DND-41 (cell line): ENCODE measurements at regions not wholly inside any gene's neighbourhood (a gene's known extent, or its start where the extent isn't known, plus 50 kb on each side); places are given as distances from the start of the nearest gene placed in this dataset.

Experiments used
- ATAC-seq: fragments of 200-7000 bp; cut with Tn5 transposase; 3 replicates; pipeline ENCODE4 v1.9.1; 2021; ENCODE audit warnings: low read depth; ENCODE audit not compliant: insufficient read depth
- DNase-seq: peaks from one replicate; pipeline ENCODE4 v3.0.0-alpha.2; 2020
- H2AFZ ChIP-seq: 2 replicates; pipeline ENCODE4 v1.6.0; 2012; ENCODE audit warnings: low read depth, low read length
- H3K27ac ChIP-seq: 2 replicates; pipeline ENCODE4 v1.5.1; 2012; ENCODE audit warnings: low read length, inconsistent platforms
- H3K27me3 ChIP-seq: fragments of 200-600 bp; sonication (generic); 2 replicates; pipeline ENCODE4 v1.6.0; 2012; ENCODE audit warnings: low read length, mild to moderate bottlenecking, inconsistent platforms; ENCODE audit not compliant: insufficient read depth, poor library complexity
- H3K36me3 ChIP-seq: 2 replicates; pipeline ENCODE4 v1.5.1; 2012; ENCODE audit warnings: low read length, inconsistent platforms; ENCODE audit not compliant: insufficient read depth
- H3K4me1 ChIP-seq: 2 replicates; pipeline ENCODE4 v1.5.1; 2012; ENCODE audit warnings: mild to moderate bottlenecking, low read length; ENCODE audit not compliant: insufficient read depth
- H3K4me2 ChIP-seq: 2 replicates; pipeline ENCODE4 v1.6.0; 2012; ENCODE audit warnings: mild to moderate bottlenecking, moderate library complexity, low read length, inconsistent platforms; ENCODE audit not compliant: insufficient read depth
- H3K4me3 ChIP-seq, 2 experiments: fragments of 200-600 bp in 1 of 2; shearing (Covaris generic) in 1 of 2; 2 replicates each; pipeline ENCODE4 v1.5.1; 2012 to 2016; ENCODE audit warnings: inconsistent platforms in 2 of 2, low read length in 2 of 2, mild to moderate bottlenecking in 2 of 2, low read depth in 1 of 2, moderate library complexity in 1 of 2
- H3K79me2 ChIP-seq: 2 replicates; pipeline ENCODE4 v1.6.0; 2012; ENCODE audit warnings: low read length, inconsistent platforms; ENCODE audit not compliant: insufficient read depth
- H3K9ac ChIP-seq: 2 replicates; pipeline ENCODE4 v1.6.0; 2012; ENCODE audit warnings: low read depth, mild to moderate bottlenecking, inconsistent platforms, low read length, moderate library complexity
- H3K9me3 ChIP-seq: 2 replicates; pipeline ENCODE4 v1.5.1; 2012; ENCODE audit warnings: low read length, moderate library complexity, mild to moderate bottlenecking, inconsistent platforms; ENCODE audit not compliant: insufficient read depth, severe bottlenecking
- H4K20me1 ChIP-seq: 2 replicates; pipeline ENCODE4 v1.6.0; 2012; ENCODE audit warnings: low read length; ENCODE audit not compliant: insufficient read depth
- EZH2 ChIP-seq: IDR thresholded peaks from 3 replicates; pipeline ENCODE4 v1.6.1; 2012; ENCODE audit warnings: borderline replicate concordance, low read depth, mild to moderate bottlenecking, moderate library complexity, low read length, inconsistent platforms; ENCODE audit not compliant: severe bottlenecking
- TF ChIP-seq, protein P1 (sequence below): IDR thresholded peaks from 2 replicates; pipeline ENCODE4 v1.5.1; 2012; ENCODE audit warnings: borderline replicate concordance, low read length, moderate library complexity, mild to moderate bottlenecking; ENCODE audit not compliant: poor library complexity, severe bottlenecking; ENCODE audit errors: extremely low read depth

DNA sequence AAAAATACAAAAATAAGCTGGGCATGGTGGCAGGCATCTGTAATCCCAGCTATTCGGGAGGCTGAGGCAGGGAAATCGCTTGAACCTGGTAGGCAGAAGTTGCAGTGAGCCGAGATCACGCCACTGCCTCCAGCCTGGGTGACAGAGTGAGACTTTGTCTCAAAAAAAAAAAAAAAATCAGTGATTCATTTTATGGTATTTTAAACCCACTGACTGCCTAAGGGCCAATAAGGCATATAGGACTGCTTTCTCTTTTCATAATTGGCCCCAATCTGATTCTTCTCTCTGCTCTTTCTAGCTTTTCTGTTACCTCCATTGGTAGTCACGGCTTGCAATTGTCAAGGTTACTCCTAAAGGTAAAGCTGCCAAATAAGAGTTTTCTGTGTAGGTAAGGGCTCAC lies 60.2 kb upstream of the ADGRF1 start:
- Histone ChIP-seq H3K79me2 (no peaks in the 10 kb centered on the region), H3K9me3 (no peaks in the 10 kb centered on the region), H3K9ac (no peak overlapping the region), H3K27ac (no peak overlapping the region), H3K4me3 (no peak overlapping the region), H3K36me3 (no peaks in the 10 kb centered on the region), H3K4me1 (no peaks in the 10 kb centered on the region), H4K20me1 (no peaks in the 10 kb centered on the region), H2AFZ (no peak overlapping the region), H3K27me3 (no peaks in the 10 kb centered on the region), H3K4me2 (no peak overlapping the region)
- DNase-seq = no peak
- no peak for ATAC-seq
- no peak for TF ChIP-seq EZH2
- TF ChIP-seq, protein P1, sequence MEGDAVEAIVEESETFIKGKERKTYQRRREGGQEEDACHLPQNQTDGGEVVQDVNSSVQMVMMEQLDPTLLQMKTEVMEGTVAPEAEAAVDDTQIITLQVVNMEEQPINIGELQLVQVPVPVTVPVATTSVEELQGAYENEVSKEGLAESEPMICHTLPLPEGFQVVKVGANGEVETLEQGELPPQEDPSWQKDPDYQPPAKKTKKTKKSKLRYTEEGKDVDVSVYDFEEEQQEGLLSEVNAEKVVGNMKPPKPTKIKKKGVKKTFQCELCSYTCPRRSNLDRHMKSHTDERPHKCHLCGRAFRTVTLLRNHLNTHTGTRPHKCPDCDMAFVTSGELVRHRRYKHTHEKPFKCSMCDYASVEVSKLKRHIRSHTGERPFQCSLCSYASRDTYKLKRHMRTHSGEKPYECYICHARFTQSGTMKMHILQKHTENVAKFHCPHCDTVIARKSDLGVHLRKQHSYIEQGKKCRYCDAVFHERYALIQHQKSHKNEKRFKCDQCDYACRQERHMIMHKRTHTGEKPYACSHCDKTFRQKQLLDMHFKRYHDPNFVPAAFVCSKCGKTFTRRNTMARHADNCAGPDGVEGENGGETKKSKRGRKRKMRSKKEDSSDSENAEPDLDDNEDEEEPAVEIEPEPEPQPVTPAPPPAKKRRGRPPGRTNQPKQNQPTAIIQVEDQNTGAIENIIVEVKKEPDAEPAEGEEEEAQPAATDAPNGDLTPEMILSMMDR = no peak

DNA sequence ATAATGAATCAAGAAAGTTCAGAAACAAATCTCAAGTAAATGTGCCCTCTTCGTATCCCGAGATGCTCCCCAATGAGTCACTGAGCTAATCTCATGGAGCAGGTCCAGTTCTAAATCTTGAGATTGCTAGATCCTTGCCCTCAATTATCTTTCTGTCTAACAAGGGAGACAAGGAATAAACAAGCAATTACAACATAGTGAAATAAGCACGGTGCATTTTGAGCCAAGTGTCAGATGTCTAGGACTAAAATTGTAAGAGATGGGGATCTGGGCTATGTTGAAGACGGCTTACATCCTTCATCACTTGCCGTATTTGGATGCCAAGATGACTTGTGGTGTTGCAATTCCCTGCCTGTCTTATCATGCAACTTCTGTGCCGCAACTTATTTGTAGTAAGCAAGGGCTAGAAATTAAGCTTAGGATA lies 56.5 kb upstream of the ADGRF1 start:
- no peak overlapping the region for H2AFZ ChIP-seq

DNA sequence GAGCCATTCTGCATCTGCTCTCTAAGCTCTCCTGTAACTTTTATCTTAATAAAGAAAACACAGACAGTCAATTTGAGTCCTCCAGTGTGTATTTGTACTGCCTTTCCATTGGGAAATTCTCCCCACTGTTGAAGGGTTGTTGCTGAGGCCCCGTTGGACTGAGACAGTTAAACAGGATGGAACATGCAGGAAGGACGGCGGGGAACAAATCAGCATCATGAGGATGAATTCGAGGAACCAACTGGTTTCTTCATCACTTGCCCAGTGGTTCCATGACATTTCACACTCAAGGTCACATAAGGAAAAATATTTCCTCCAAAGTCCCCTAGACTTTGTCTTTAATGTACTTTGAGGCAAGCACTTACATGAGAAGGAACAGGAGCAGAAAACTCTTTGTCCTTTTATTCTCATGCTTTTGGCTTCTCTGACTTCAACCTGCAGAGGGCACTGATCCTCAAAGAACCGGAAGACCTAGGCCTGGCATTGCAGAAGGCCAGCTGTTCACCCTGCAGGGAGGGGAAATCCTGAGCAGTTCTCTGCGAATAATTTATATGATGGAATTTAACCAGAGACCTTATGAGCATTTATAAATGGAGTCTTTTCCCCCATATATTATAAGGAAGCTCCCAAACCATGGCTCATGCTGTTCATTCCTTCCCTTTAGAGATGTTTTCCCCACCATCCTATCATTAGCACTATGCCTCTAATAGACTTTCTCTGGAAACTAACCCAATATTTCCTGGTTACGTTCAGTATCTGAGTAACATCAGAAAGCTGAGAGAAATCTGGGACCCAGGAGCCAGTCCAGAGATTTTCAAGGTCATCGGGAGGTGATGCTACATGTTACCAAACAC lies 55.2 kb upstream of the ADGRF1 start:
- no peaks in the 10 kb centered on the region for H3K36me3 ChIP-seq
- H3K4me1 ChIP-seq = peaks cover 6% of the 10 kb centered on the region; the same call in 1 of the 2 replicates
- no peak overlapping the region for H3K4me3 ChIP-seq
- no peak overlapping the region for H3K4me2 ChIP-seq
- no peak overlapping the region for H3K27ac ChIP-seq
- H2AFZ ChIP-seq = no peak overlapping the region
- no peaks in the 10 kb centered on the region for H3K79me2 ChIP-seq
- no peak for TF ChIP-seq EZH2
- TF ChIP-seq, protein P1 = peak; percentile 78
- no peaks in the 10 kb centered on the region for H4K20me1 ChIP-seq
- H3K9me3 ChIP-seq = no peaks in the 10 kb centered on the region
- H3K9ac ChIP-seq = no peak overlapping the region
- no peaks in the 10 kb centered on the region for H3K27me3 ChIP-seq
- DNase-seq (peak; percentile 64), ATAC-seq (peak; percentile 96)

More for the DNA sequence above, 56.5 kb upstream of the ADGRF1 start:
- no peak overlapping the region for H3K4me2 ChIP-seq
- no peaks in the 10 kb centered on the region for H4K20me1 ChIP-seq
- H3K4me1 ChIP-seq = peaks cover 6% of the 10 kb centered on the region; the same call in 1 of the 2 replicates
- no peak overlapping the region for H3K4me3 ChIP-seq
- no peaks in the 10 kb centered on the region for H3K36me3 ChIP-seq
- H3K79me2 ChIP-seq = no peaks in the 10 kb centered on the region
- no peak for TF ChIP-seq EZH2
- TF ChIP-seq, protein P1 = no peak
- no peak for DNase-seq
- H3K27me3 ChIP-seq = no peaks in the 10 kb centered on the region
- H3K27ac ChIP-seq = no peak overlapping the region
- H3K9me3 ChIP-seq = no peaks in the 10 kb centered on the region
- no peak for ATAC-seq
- no peak overlapping the region for H3K9ac ChIP-seq
